Brain microvascular endothelial cell (primary cell): ENCODE measurements at regions not wholly inside any gene's neighbourhood (a gene's known extent, or its start where the extent isn't known, plus 50 kb on each side); places are given as distances from the start of the nearest gene placed in this dataset.

Experiments
- DNase-seq: peaks from one replicate; pipeline ENCODE4 v3.0.0-alpha.2; 2020
- H3K27ac ChIP-seq: fragments of 250-450 bp; sonication (Bioruptor Pico); 2 replicates; pipeline ENCODE4 v1.5.1; 2020; ENCODE audit warnings: mild to moderate bottlenecking, moderate library complexity
- H3K27me3 ChIP-seq: fragments of 250-450 bp; sonication (Bioruptor Pico); replicated peaks from 2 replicates; pipeline ENCODE4 v1.5.1; 2020; ENCODE audit warnings: mild to moderate bottlenecking
- H3K36me3 ChIP-seq: fragments of 250-450 bp; sonication (Bioruptor Pico); replicated peaks from 2 replicates; pipeline ENCODE4 v1.5.1; 2020; ENCODE audit warnings: mild to moderate bottlenecking
- H3K4me3 ChIP-seq: 2 replicates; pipeline ENCODE4 v1.5.1; 2011; ENCODE audit warnings: low read depth, mild to moderate bottlenecking, control low read depth, low read length, moderate library complexity
- CTCF ChIP-seq: IDR thresholded peaks from 2 replicates; pipeline ENCODE4 v1.5.1; 2011; ENCODE audit warnings: low read depth, mild to moderate bottlenecking, moderate library complexity, low read length, control low read depth, inconsistent platforms; ENCODE audit errors: missing control alignments
- in situ Hi-C: cut with HindIII; loops from 2 replicates; pipeline ENCODE4 v1.10.0; 2017; ENCODE audit warnings: low sequenced_read_pairs, low pct_ligation_motif_present

- no peak for DNase-seq
- H3K4me3 ChIP-seq: no peak overlapping the region
- no peaks in the 10 kb centered on the region for H3K36me3 ChIP-seq
- no peaks in the 10 kb centered on the region for H3K27me3 ChIP-seq
- in situ Hi-C loops: no loop called here
- TF ChIP-seq CTCF: no peak
- no peak overlapping the region for H3K27ac ChIP-seq
Measured at GRCh38 chr1:97996880-97997279, 76.0 kb upstream of the DPYD start.

- DNase-seq: peak; percentile 12
- in situ Hi-C loops: no loop called here
- no peak for TF ChIP-seq CTCF
Measured at GRCh38 chr1:97989094-97989680, 68.4 kb upstream of the DPYD start.

GRCh38 chr1:97986041-97987005 is 65.5 kb upstream of the DPYD start:
- H3K27ac ChIP-seq: no peak overlapping the region
- H3K27me3 ChIP-seq: no peaks in the 10 kb centered on the region
- no peak overlapping the region for H3K4me3 ChIP-seq
- DNase-seq: no peak
- no peaks in the 10 kb centered on the region for H3K36me3 ChIP-seq
- in situ Hi-C loops: no loop called here
- TF ChIP-seq CTCF: no peak

More at GRCh38 chr1:97989094-97989680, 68.4 kb upstream of the DPYD start:
- H3K27me3 ChIP-seq: no peaks in the 10 kb centered on the region
- H3K36me3 ChIP-seq: no peaks in the 10 kb centered on the region
- H3K4me3 ChIP-seq: no peak overlapping the region
- H3K27ac ChIP-seq: no peak overlapping the region

GRCh38 chr1:97983126-97983525 is 62.3 kb upstream of the DPYD start:
- Histone ChIP-seq H3K27ac (no peak overlapping the region), H3K4me3 (no peak overlapping the region), H3K27me3 (no peaks in the 10 kb centered on the region), H3K36me3 (no peaks in the 10 kb centered on the region)
- TF ChIP-seq CTCF: no peak
- no peak for DNase-seq
- in situ Hi-C loops: no loop called here

- in situ Hi-C loops: no loop called here
- Histone ChIP-seq H3K36me3 (no peaks in the 10 kb centered on the region), H3K27ac (no peak overlapping the region), H3K27me3 (no peaks in the 10 kb centered on the region), H3K4me3 (no peak overlapping the region)
- no peak for DNase-seq
- no peak for TF ChIP-seq CTCF
Measured at GRCh38 chr1:97980530-97980929, 59.7 kb upstream of the DPYD start.
